Nephron progenitor cell (in vitro differentiated cells): ENCODE measurements at regions not wholly inside any gene's neighbourhood (a gene's known extent, or its start where the extent isn't known, plus 50 kb on each side); places are given as distances from the start of the nearest gene placed in this dataset.

ENCODE experiments used
- DNase-seq: peaks from one replicate; pipeline ENCODE4 v3.0.0; 2021
- H3K27ac Mint-ChIP-seq: 2 replicates; pipeline ENCODE4 v1.8.0; 2021; ENCODE audit warnings: mild to moderate bottlenecking, moderate library complexity, mixed read lengths
- H3K27me3 Mint-ChIP-seq: 2 replicates; pipeline ENCODE4 v1.8.0; 2021; ENCODE audit warnings: mild to moderate bottlenecking, low read depth, mixed read lengths; ENCODE audit not compliant: poor library complexity
- H3K36me3 Mint-ChIP-seq: 2 replicates; pipeline ENCODE4 v1.8.0; 2021; ENCODE audit warnings: low read depth, mixed read lengths
- H3K4me1 Mint-ChIP-seq: 2 replicates; pipeline ENCODE4 v1.8.0; 2021; ENCODE audit warnings: mixed read lengths
- H3K4me3 Mint-ChIP-seq: 2 replicates; pipeline ENCODE4 v1.8.0; 2021; ENCODE audit warnings: mild to moderate bottlenecking, moderate library complexity, mixed read lengths
- H3K9me3 Mint-ChIP-seq: 2 replicates; pipeline ENCODE4 v1.8.0; 2021; ENCODE audit warnings: mild to moderate bottlenecking, moderate library complexity, mixed read lengths
- CTCF ChIP-seq: fragments of 200-600 bp; sonication (generic); IDR thresholded peaks from 2 replicates; pipeline ENCODE4 v1.5.0; 2021; ENCODE audit warnings: antibody characterized with exemption

- H3K9me3 Mint-ChIP-seq, result peaks cover 45% of the 10 kb centered on the region
- no peak overlapping the region for H3K4me3 Mint-ChIP-seq
- no peak for DNase-seq
- H3K27ac Mint-ChIP-seq, result peak overlapping the region; percentile 10
- peaks cover 25% of the 10 kb centered on the region for H3K4me1 Mint-ChIP-seq
- peaks cover 3% of the 10 kb centered on the region for H3K27me3 Mint-ChIP-seq
- TF ChIP-seq CTCF, result no peak
- H3K36me3 Mint-ChIP-seq, result peaks cover 16% of the 10 kb centered on the region
Measured at GRCh38 chr12:15033029-15033428, 60.2 kb downstream of the PDE6H start.

- H3K27ac Mint-ChIP-seq, result peak overlapping the region; percentile 97
- H3K27me3 Mint-ChIP-seq, result peaks cover 6% of the 10 kb centered on the region
Measured at GRCh38 chr12:15033641-15034040, 60.8 kb downstream of the PDE6H start.

GRCh38 chr12:15035185-15035584 is 62.3 kb downstream of the PDE6H start:
- Mint-ChIP-seq H3K4me3 (no peak overlapping the region), H3K9me3 (peaks cover 25% of the 10 kb centered on the region), H3K4me1 (peaks cover 25% of the 10 kb centered on the region), H3K27me3 (peaks cover 9% of the 10 kb centered on the region), H3K36me3 (peaks cover 5% of the 10 kb centered on the region), H3K27ac (no peak overlapping the region)
- no peak for TF ChIP-seq CTCF
- no peak for DNase-seq

More at GRCh38 chr12:15033641-15034040, 60.8 kb downstream of the PDE6H start:
- no peak for TF ChIP-seq CTCF
- peaks cover 39% of the 10 kb centered on the region for H3K9me3 Mint-ChIP-seq
- peaks cover 16% of the 10 kb centered on the region for H3K36me3 Mint-ChIP-seq
- H3K4me1 Mint-ChIP-seq, result peaks cover 25% of the 10 kb centered on the region
- no peak for DNase-seq
- no peak overlapping the region for H3K4me3 Mint-ChIP-seq

- TF ChIP-seq CTCF, result no peak
Measured at GRCh38 chr12:15037091-15037687, 64.3 kb downstream of the PDE6H start.

GRCh38 chr12:15038137-15038536 is 65.3 kb downstream of the PDE6H start:
- H3K4me3 Mint-ChIP-seq, result no peak overlapping the region
- no peak for TF ChIP-seq CTCF
- peaks cover 9% of the 10 kb centered on the region for H3K27me3 Mint-ChIP-seq
- H3K9me3 Mint-ChIP-seq, result peaks cover 3% of the 10 kb centered on the region
- H3K4me1 Mint-ChIP-seq, result peaks cover 20% of the 10 kb centered on the region
- H3K27ac Mint-ChIP-seq, result no peak overlapping the region
- H3K36me3 Mint-ChIP-seq, result no peaks in the 10 kb centered on the region
- DNase-seq, result no peak

More at GRCh38 chr12:15037091-15037687, 64.3 kb downstream of the PDE6H start:
- DNase-seq, result no peak
- peaks cover 8% of the 10 kb centered on the region for H3K9me3 Mint-ChIP-seq
- H3K4me1 Mint-ChIP-seq, result peaks cover 25% of the 10 kb centered on the region
- H3K27me3 Mint-ChIP-seq, result peaks cover 9% of the 10 kb centered on the region
- H3K36me3 Mint-ChIP-seq, result peaks cover 5% of the 10 kb centered on the region
- H3K4me3 Mint-ChIP-seq, result no peak overlapping the region
- H3K27ac Mint-ChIP-seq, result no peak overlapping the region

- H3K36me3 Mint-ChIP-seq, result no peaks in the 10 kb centered on the region
- DNase-seq, result no peak
- no peaks in the 10 kb centered on the region for H3K4me1 Mint-ChIP-seq
- peaks cover 7% of the 10 kb centered on the region for H3K27me3 Mint-ChIP-seq
- H3K9me3 Mint-ChIP-seq, result peaks cover 3% of the 10 kb centered on the region
- TF ChIP-seq CTCF, result no peak
- no peak overlapping the region for H3K4me3 Mint-ChIP-seq
- H3K27ac Mint-ChIP-seq, result no peak overlapping the region
Measured at GRCh38 chr12:15044471-15044870, 71.6 kb downstream of the PDE6H start.
